Uterus (tissue), 3 donors: ENCODE measurements at regions not wholly inside any gene's neighbourhood (a gene's known extent, or its start where the extent isn't known, plus 50 kb on each side); places are given as distances from the start of the nearest gene placed in this dataset.

Source experiments
- DNase-seq, 2 donors: peaks; one replicate each; pipeline ENCODE4 v3.0.0-alpha.2; 2019 to 2020
- H3K27ac ChIP-seq, 2 donors: fragments of 200-600 bp; sonication (generic); 1 replicate in 1 of 2; 2 replicates in 1 of 2; pipeline ENCODE4 v1.5.1; 2016 to 2018
- H3K27me3 ChIP-seq, 2 donors: fragments of 200-600 bp; sonication (generic); one replicate each; pipeline ENCODE4 v1.5.1; 2018 to 2019; ENCODE audit warnings: control low read depth in 1 of 2
- H3K36me3 ChIP-seq, 2 donors: fragments of 200-600 bp; sonication (generic); one replicate each; pipeline ENCODE4 v1.5.1; 2019; ENCODE audit warnings: control low read depth in 1 of 2
- H3K4me1 ChIP-seq, 2 donors: fragments of 200-600 bp; sonication (generic); one replicate each; pipeline ENCODE4 v1.5.1; 2018 to 2019; ENCODE audit warnings: control low read depth in 1 of 2
- H3K4me3 ChIP-seq, 2 donors: fragments of 200-600 bp; sonication (generic); 1 replicate in 1 of 2; 2 replicates in 1 of 2; pipeline ENCODE4 v1.5.1; 2018 to 2019; ENCODE audit warnings: mild to moderate bottlenecking in 1 of 2
- H3K9me3 ChIP-seq, 2 donors: fragments of 200-600 bp; sonication (generic); one replicate each; pipeline ENCODE4 v1.5.1; 2019; ENCODE audit warnings: control low read depth in 1 of 2
- POLR2A ChIP-seq, 2 donors: fragments of 450-650 bp; IDR thresholded peaks; one replicate each; pipeline ENCODE4 v1.6.1; 2016; ENCODE audit warnings: antibody characterized with exemption in 2 of 2, mild to moderate bottlenecking in 1 of 2, moderate library complexity in 1 of 2
- intact Hi-C: fragments of 100-400 bp; cut with DNase I; formaldehyde crosslinking; loops from one replicate; pipeline ENCODE4 v1.15.1; 2023; ENCODE audit warnings: low total_unique reads
- TF ChIP-seq, protein P1 (sequence below), 4 experiments: fragments of 200-600 bp in 2 of 4; fragments of 450-650 bp in 2 of 4; sonication (generic) in 2 of 4; IDR thresholded peaks; one replicate each; pipeline ENCODE4 v1.5.1; 2016 to 2019; ENCODE audit warnings: antibody characterized with exemption in 4 of 4, mild to moderate bottlenecking in 2 of 4, moderate library complexity in 1 of 4
- donor health status: DM: yes; HTN: yes; CAD: no.

DNA sequence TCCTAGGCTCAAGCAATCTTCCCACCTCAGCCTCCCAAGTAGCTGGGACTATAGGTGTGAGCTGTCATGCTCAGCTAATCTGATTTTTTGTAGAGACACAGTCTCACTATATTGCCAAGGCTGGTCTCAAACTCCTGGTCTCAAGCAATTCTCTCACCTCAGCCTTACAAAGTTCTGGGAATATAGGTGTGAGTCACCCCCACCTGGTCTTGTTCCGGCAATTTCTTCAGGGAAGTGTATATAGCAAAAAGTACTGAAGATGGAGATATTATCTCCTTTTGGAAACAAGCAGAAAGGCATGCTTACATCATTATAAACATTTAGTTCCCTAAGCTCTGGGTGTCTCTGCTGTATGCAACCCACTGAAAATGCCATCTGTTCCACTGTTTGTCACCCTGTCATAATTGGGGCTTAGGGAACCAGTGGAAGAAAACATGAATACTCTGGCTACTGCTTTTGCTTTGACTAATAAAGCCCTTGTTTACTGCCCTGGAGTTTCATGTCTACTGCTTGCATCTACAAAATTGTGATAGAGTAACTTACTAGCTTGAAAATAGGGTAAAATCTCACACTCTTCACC lies 940.2 kb downstream of the GALC start:
- Histone ChIP-seq H3K9me3 (no peaks in the 10 kb centered on the region), H3K4me3 (no peak overlapping the region), H3K4me1 (no peaks in the 10 kb centered on the region), H3K27me3 (no peaks in the 10 kb centered on the region), H3K27ac (no peak overlapping the region), H3K36me3 (no peaks in the 10 kb centered on the region)
- DNase-seq: no peak
- no peak for TF ChIP-seq POLR2A (IDR thresholded peaks at IDR 0.05)
- TF ChIP-seq, protein P1, sequence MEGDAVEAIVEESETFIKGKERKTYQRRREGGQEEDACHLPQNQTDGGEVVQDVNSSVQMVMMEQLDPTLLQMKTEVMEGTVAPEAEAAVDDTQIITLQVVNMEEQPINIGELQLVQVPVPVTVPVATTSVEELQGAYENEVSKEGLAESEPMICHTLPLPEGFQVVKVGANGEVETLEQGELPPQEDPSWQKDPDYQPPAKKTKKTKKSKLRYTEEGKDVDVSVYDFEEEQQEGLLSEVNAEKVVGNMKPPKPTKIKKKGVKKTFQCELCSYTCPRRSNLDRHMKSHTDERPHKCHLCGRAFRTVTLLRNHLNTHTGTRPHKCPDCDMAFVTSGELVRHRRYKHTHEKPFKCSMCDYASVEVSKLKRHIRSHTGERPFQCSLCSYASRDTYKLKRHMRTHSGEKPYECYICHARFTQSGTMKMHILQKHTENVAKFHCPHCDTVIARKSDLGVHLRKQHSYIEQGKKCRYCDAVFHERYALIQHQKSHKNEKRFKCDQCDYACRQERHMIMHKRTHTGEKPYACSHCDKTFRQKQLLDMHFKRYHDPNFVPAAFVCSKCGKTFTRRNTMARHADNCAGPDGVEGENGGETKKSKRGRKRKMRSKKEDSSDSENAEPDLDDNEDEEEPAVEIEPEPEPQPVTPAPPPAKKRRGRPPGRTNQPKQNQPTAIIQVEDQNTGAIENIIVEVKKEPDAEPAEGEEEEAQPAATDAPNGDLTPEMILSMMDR (IDR thresholded peaks at IDR 0.05): no peak
- intact Hi-C loops: no loop called here

DNA sequence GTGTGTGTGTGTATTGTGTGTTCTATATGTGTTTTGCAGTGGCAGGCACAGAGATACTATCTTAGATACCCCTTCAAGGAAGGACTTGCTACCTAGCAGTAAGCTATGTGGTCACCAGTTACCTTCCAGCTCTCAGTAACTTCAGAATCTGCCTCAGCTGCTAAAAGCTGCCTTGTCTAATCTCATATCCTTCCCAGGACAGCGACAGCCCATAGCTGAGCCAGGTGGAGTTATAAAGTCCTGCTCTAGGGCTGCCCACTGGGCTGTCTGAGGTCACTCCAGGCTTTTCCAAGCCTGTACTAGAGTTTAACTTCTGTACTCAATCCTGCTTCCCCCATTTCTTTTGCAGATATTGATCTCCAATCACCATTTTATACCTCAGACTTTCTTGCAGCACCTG lies 942.6 kb downstream of the GALC start:
- no peaks in the 10 kb centered on the region for H3K27me3 ChIP-seq
- H3K9me3 ChIP-seq: no peaks in the 10 kb centered on the region
- TF ChIP-seq POLR2A (IDR thresholded peaks at IDR 0.05): no peak
- TF ChIP-seq, protein P1 (IDR thresholded peaks at IDR 0.05): no peak
- H3K4me1 ChIP-seq: no peaks in the 10 kb centered on the region
- H3K36me3 ChIP-seq: no peaks in the 10 kb centered on the region
- H3K27ac ChIP-seq: no peak overlapping the region
- no peak for DNase-seq
- no peak overlapping the region for H3K4me3 ChIP-seq
- intact Hi-C loops: no loop called here

DNA sequence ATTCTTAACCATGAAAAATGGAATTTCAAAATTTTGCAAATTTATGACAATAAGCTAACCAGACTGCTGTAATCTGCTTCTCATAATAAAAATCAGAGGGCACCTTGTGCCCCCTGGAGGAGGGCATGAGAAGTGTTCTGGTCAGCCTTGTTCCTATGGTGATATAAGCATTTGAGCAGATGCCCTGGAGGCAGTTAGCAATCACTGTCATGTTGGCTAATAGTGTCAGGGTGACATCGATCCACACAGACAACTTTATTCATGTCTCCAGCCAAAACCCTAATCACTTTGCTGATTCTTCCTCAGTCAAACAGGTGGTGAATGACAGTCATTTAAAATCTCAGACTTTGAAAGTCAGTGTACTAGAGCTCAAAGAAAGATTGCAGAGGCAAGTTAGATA lies 943.0 kb downstream of the GALC start:
- DNase-seq: no peak
- no peaks in the 10 kb centered on the region for H3K9me3 ChIP-seq
- TF ChIP-seq POLR2A (IDR thresholded peaks at IDR 0.05): no peak
- TF ChIP-seq, protein P1 (IDR thresholded peaks at IDR 0.05): peak in 1 of 4 experiments; percentile 15
- H3K4me1 ChIP-seq: no peaks in the 10 kb centered on the region
- intact Hi-C loops: no loop called here
- H3K4me3 ChIP-seq: no peak overlapping the region
- H3K27ac ChIP-seq: no peak overlapping the region
- no peaks in the 10 kb centered on the region for H3K27me3 ChIP-seq
- H3K36me3 ChIP-seq: no peaks in the 10 kb centered on the region

DNA sequence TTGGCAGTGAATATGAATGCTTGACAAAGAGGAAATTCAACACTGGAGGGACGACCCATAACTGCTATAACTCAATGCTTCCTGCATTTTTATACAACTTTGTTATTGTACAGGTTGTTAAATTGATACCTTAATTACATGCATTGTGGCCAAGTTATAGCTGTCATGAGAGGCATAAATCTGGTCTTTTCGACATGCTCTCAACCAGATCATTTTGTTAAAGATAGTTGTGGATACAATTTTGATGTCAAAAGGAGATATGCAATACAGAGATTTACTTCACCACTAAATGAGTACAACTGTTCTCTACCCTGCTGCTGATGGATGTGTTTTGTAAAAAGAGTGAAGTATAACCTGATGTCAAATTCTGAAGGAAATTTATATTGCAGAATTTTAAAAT lies 946.0 kb downstream of the GALC start:
- Histone ChIP-seq H3K9me3 (no peaks in the 10 kb centered on the region), H3K4me3 (no peak overlapping the region), H3K27me3 (no peaks in the 10 kb centered on the region), H3K4me1 (no peaks in the 10 kb centered on the region), H3K27ac (no peak overlapping the region), H3K36me3 (no peaks in the 10 kb centered on the region)
- no peak for TF ChIP-seq POLR2A (IDR thresholded peaks at IDR 0.05)
- TF ChIP-seq, protein P1 (IDR thresholded peaks at IDR 0.05): no peak
- intact Hi-C loops: no loop called here
- no peak for DNase-seq

DNA sequence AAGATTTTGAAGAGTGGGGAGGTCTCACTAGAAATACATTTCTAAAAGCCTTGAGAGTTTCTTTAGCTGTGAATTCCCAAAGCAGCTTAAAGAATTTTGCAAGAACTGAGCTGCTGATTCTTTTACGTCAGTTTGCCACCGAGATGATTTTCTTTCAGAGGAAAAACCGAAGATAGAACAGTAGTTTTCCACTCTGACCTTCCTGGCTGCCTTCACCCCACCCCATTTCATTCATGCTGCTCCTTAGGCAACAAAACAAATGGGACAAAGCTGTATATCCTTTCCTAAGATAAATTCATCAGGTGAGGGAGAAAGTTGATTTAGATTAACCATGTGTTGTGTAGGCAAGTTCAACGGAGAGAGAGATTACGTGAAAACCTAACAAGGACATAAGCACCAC lies 947.0 kb downstream of the GALC start:
- no peak overlapping the region for H3K27ac ChIP-seq
- intact Hi-C loops: no loop called here
- H3K27me3 ChIP-seq: no peaks in the 10 kb centered on the region
- TF ChIP-seq, protein P1 (IDR thresholded peaks at IDR 0.05): no peak
- no peak for TF ChIP-seq POLR2A (IDR thresholded peaks at IDR 0.05)
- H3K36me3 ChIP-seq: no peaks in the 10 kb centered on the region
- no peak overlapping the region for H3K4me3 ChIP-seq
- no peak for DNase-seq
- H3K4me1 ChIP-seq: no peaks in the 10 kb centered on the region
- no peaks in the 10 kb centered on the region for H3K9me3 ChIP-seq
